HG03039 (cell line): ENCODE measurements at regions not wholly inside any gene's neighbourhood (a gene's known extent, or its start where the extent isn't known, plus 50 kb on each side); places are given as distances from the start of the nearest gene placed in this dataset.
A peak's percentile ranks its signal among the peaks of the same experiment; 100 is the strongest.

Source experiments
- ATAC-seq: cut with Tn5 transposase; IDR thresholded peaks from one replicate; pipeline ENCODE4 v1.9.1; 2021; ENCODE audit warnings: mild to moderate bottlenecking, moderate library complexity; ENCODE audit not compliant: unreplicated experiment

- no peak for ATAC-seq
Measured at GRCh38 chr5:68447136-68447929, 231.8 kb downstream of the PIK3R1 start.

- ATAC-seq: no peak
Measured at GRCh38 chr5:68449380-68449779, 233.8 kb downstream of the PIK3R1 start.

GRCh38 chr5:68450245-68450852 lies 234.8 kb downstream of the PIK3R1 start:
- ATAC-seq: no peak

- no peak for ATAC-seq
Measured at GRCh38 chr5:68452286-68452685, 236.7 kb downstream of the PIK3R1 start.

GRCh38 chr5:68454172-68454571 lies 238.6 kb downstream of the PIK3R1 start:
- ATAC-seq: no peak

GRCh38 chr5:68454766-68455165 lies 239.2 kb downstream of the PIK3R1 start:
- no peak for ATAC-seq

GRCh38 chr5:68455216-68455615 lies 239.7 kb downstream of the PIK3R1 start:
- no peak for ATAC-seq

- ATAC-seq: no peak
Measured at GRCh38 chr5:68456756-68457217, 241.2 kb downstream of the PIK3R1 start.

GRCh38 chr5:68457285-68457684 lies 241.7 kb downstream of the PIK3R1 start:
- ATAC-seq: no peak

GRCh38 chr5:68458416-68459021 lies 243.0 kb downstream of the PIK3R1 start:
- ATAC-seq: no peak

GRCh38 chr5:68459093-68459809 lies 243.7 kb downstream of the PIK3R1 start:
- ATAC-seq: no peak

- no peak for ATAC-seq
Measured at GRCh38 chr5:68459810-68460139, 244.2 kb downstream of the PIK3R1 start.

GRCh38 chr5:68460147-68460798 lies 244.7 kb downstream of the PIK3R1 start:
- ATAC-seq: no peak

GRCh38 chr5:68463606-68464005 lies 248.1 kb downstream of the PIK3R1 start:
- ATAC-seq: no peak

- ATAC-seq: peak; percentile 66
Measured at GRCh38 chr5:68464424-68464823, 248.9 kb downstream of the PIK3R1 start.

GRCh38 chr5:68465133-68465532 lies 249.6 kb downstream of the PIK3R1 start:
- ATAC-seq: no peak

GRCh38 chr5:68465934-68466551 lies 250.5 kb downstream of the PIK3R1 start:
- no peak for ATAC-seq

- no peak for ATAC-seq
Measured at GRCh38 chr5:68467208-68467607, 251.7 kb downstream of the PIK3R1 start.

GRCh38 chr5:68467794-68468193 lies 252.2 kb downstream of the PIK3R1 start:
- ATAC-seq: no peak

GRCh38 chr5:68468322-68468721 lies 252.8 kb downstream of the PIK3R1 start:
- ATAC-seq: no peak
